GM21576 (cell line): ENCODE measurements at regions not wholly inside any gene's neighbourhood (a gene's known extent, or its start where the extent isn't known, plus 50 kb on each side); places are given as distances from the start of the nearest gene placed in this dataset.

Experiments
- ATAC-seq: cut with Tn5 transposase; IDR thresholded peaks from one replicate; pipeline ENCODE4 v1.9.1; 2021; ENCODE audit warnings: mild to moderate bottlenecking, moderate library complexity; ENCODE audit not compliant: unreplicated experiment

DNA sequence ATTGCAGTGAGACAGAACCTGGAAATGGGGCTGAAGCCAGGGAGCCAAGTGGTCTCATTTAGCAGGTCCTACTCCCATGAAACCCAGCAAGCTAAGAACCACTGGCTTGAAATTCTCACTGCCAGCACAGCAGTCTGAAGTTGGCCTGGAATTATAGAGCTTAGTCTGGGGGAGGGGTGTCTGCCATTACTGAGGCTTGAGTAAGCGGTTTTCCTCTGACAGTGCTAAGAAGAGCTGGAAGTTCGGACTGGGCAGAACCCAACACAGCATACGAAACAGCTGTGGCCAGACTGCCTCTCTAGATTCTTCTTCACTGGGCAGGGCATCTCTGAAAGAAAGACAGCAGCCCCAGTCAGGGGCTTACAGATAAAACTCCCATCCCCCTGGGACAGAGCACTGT, 305.7 kb upstream of the SETBP1 start:
- ATAC-seq: no peak

DNA sequence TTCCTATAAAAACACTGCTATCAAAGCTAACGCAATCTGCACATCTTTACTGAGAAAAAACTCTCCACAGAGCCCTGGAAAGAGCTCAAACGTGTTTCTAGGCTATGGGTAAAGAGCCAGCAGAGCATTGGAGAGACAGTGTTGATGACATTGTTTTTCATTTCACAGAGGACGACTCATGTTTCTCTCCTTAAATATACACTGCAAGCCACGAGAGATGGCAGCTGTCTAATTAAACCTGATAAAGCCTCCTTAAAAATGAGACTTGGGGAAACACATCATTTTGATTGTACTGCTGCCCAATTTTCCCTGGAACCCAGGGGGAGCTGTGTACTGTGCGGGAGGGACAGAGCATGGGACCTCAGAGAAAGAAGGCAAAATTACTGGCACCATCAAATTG, 294.3 kb upstream of the SETBP1 start:
- no peak for ATAC-seq

- ATAC-seq: no peak
Measured at GRCh38 chr18:44388329-44388728, 292.4 kb upstream of the SETBP1 start.

- ATAC-seq: no peak
Measured at GRCh38 chr18:44392933-44393332, 287.8 kb upstream of the SETBP1 start.

- ATAC-seq: no peak
Measured at GRCh38 chr18:44393406-44393805, 287.3 kb upstream of the SETBP1 start.

GRCh38 chr18:44396550-44396949, 284.1 kb upstream of the SETBP1 start:
- ATAC-seq: no peak

DNA sequence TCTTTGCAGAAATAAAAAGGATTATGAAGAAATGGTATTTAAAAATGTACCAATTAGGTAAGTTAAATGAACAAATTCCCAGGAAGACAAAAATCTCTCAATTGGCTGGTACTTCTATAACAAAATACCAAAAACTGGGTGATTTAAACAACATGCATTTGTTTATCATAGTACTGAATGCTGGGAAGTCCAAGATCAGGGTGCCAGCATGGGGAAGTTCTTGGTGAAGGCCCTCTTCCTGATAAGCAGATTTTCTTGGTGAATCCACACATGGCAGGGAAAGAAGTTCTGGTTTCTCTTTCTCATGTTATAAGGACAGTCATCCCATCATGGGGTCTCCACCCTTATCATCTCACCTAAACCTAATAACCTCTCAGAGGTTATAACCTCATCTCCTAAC, 271.6 kb upstream of the SETBP1 start:
- no peak for ATAC-seq

DNA sequence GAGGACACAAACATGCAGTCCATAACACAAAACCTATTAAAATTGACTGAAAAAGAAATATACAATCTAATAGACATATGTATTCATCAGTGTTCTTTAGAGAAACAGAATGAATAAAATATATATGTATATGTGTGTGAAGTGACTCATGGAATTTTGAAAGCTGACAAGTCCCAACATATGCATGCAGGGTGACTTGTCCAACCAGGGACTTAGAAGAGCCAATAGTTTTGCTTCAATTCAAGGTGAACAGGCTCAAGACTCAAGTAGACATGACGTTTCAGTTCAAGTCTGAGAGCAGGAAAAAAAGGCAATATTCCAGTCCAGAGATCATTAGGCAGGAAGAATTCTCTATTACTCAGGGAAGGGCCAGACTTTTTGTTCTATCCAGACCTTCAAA, 271.2 kb upstream of the SETBP1 start:
- ATAC-seq: no peak

DNA sequence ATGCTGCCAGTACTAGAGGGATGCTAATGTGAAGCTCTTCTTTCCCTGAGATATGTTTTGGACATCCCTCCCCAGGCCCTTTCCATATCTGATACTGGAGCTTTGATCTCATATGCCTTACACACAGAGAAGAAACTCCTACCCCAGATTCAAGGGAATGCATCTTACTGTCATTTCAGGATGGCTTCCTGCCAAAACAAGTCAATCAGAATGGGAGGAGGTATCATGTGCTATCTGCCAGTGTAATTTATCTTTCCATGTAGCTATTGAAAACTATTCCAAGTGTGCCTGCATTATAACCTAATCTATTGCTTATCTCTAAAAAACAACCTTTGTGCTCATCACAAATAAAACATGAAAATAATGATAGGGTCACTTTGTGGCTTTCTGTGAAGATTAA, 269.9 kb upstream of the SETBP1 start:
- ATAC-seq: no peak

GRCh38 chr18:44411262-44411905, 269.3 kb upstream of the SETBP1 start:
- no peak for ATAC-seq

- ATAC-seq: no peak
Measured at GRCh38 chr18:44411976-44412375, 268.7 kb upstream of the SETBP1 start.

DNA sequence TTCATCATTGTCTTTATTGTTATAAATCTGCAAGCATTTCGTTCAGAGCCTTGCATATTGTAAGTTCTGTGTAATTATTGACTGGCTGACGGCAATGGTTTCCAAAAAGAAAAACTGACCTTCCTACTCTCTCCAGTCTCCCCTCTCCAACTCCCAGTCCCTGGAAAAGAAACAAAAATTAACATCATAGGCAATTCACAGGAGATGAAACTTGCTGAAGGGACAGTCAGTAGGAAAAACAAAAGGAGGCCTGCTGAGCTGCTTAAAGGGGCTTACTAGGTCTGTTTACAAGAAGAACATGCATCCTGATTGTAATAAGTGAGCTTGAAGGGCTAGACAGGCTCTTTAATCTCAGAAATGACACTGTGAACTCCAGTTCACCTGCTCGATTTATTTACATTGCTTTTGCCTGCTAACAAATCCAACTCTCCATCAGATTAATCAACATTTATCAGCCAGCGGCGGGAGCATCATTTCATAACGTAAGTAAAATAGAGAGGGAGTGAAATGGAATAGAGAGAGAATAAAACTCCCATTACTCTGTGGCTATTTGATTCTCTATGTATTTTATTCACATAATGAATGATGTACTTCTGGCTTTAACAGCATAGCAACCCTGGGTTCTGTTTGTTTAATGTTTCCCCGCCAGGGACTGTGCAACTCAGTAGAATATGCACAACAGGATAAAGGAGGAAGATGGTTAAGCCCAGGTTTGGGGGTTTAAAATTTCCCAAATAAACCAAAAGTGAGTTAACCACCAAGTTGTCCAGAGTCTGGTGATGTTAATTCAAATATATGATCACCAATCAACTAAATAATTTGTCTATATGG, 256.7 kb upstream of the SETBP1 start:
- ATAC-seq: no peak

DNA sequence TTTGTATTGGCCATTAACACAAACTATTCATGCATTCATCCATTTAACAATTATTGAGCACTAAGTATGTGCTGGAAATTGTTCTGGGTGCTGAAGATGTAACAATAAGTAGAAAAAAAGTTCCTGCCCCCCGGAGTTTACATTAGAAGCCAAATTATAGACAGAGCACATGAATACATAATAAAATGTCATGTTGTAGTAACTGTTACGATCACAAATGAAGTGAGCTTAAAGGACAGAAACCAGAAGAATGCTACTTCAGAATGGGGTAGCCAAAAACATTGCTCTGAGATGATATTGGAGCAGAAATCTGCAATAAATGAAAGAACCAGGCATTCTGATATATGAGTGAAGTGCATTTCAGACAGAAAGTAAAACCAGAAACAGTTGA, 256.0 kb upstream of the SETBP1 start:
- no peak for ATAC-seq

DNA sequence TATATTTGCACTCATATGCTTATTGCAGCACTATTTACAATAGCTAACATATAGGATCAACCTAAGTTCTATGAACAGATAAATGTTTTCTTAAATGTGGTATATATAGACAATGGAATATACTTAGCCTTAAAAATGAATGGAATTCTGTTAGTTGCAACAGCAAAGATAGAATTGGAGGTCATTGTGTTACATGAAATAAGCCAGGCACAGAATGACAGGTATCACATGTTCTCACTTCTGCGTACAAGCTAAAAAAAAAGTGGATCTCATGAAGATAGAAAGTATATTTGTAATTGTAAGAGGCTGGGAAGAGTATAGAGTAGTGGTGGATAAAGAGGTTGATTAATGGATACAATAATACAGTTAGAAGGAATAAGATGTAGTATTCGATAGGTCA, 255.5 kb upstream of the SETBP1 start:
- no peak for ATAC-seq

DNA sequence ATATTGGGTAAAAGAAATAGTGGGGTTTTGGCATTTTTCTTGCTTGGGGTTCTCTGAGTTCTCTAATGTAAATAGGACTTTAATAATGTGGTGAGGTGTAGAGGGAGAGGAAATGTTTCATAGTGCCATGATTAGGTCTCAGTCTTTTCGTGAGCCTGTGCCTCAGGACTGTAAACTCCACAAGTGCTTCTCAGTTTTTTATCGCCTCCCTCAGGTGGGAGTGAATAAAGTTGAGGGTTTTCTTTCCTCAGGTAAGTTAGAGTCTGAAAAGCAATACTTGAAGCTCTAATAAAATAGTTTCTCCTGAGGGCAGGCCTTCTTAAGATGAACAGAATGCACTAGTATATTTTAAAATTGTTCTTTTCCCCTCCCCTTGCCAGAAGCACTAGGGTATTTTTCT, 243.1 kb upstream of the SETBP1 start:
- no peak for ATAC-seq

DNA sequence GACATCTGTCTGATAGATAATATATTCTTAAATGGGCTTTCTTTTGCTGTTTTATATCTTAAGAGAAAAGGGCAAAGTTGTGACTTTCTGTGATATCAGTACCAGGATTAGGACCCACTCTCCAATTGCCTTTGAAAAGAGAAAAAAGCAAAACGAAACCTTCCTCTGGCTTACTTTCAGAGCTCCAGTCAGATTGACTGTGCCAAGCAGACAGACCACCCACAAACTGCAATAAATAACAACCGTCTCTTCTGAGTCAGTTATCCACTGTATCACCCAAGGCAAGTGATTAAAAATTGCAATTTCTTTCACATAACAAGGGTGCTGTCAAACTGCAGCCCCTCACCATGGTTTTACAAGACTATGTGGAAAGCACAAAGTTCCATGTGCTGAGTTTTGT, 230.5 kb upstream of the SETBP1 start:
- ATAC-seq: no peak

GRCh38 chr18:44452346-44452745, 228.3 kb upstream of the SETBP1 start:
- ATAC-seq: no peak

DNA sequence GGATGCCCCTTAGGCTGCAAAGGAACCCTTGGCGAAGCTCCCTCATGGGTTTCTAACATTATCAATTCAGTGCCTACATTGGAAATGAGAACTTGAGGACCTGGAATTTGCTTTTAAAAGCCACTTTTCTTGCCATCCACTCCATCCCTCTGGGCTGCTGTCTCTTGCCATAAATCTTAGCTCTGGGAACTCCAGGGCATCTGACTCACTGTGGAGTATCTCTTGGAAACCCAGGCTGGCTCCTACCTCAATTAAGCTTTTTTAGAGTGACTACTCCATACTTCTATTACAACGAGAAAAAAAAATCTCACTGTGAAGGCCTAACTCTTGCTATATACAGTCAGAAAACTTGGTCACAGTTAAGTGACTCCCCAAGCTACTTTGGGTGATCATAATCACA, 227.2 kb upstream of the SETBP1 start:
- no peak for ATAC-seq

DNA sequence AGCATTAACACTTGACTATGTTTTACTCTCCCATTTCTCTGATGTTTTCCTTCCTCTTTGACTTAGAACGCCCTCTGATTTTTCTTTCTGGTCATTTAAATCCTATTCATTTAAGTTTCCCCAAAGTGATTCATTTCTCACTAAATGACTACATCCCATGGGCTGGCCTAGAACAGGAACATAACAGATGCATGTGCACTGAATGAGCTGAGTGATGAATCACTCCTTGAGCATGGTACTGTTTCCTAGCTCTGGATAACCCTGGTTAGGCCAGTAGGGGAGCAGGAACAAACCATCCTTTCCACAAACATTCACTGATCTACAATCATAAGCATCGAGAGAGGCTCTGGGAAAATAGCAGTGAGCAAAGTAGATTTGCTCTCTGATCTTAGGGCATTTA, 221.9 kb upstream of the SETBP1 start:
- no peak for ATAC-seq

GRCh38 chr18:44464398-44465180, 216.1 kb upstream of the SETBP1 start:
- no peak for ATAC-seq

GRCh38 chr18:44465381-44465841, 215.3 kb upstream of the SETBP1 start:
- ATAC-seq: no peak

DNA sequence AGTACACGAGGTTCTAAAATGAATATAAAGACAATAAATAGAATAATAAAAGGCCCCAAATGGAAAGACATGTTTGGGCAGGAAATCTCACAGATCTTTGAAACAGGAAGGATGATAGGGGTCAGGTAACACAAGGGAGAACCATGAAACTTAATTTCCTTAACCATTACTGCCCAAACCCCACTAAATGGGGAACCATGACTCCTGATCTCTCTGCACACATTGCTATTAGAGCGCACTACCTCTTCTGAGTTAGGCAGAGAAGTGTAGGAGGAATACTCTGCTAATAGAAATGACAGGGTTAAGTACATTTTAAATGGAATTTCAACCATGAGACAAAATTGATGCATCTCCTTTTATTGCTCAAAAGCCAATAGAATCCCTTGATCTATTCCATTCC, 213.7 kb upstream of the SETBP1 start:
- no peak for ATAC-seq
